ENCODE measurements at regions not wholly inside any gene's neighbourhood (a gene's known extent, or its start where the extent isn't known, plus 50 kb on each side); places are given as distances from the start of the nearest gene placed in this dataset.

GRCh38 chr6:169988769-169989550 lies 237.5 kb downstream of the ERMARD start:
- no peak for DNase-seq

- DNase-seq, result no peak
These were observed 235.6 kb downstream of the ERMARD start for GRCh38 chr6:169986848-169987498.

GRCh38 chr6:169986171-169986847 lies 234.9 kb downstream of the ERMARD start:
- DNase-seq, result no peak

GRCh38 chr6:169985121-169986015 lies 233.9 kb downstream of the ERMARD start:
- no peak for DNase-seq

GRCh38 chr6:169984181-169985120 lies 233.0 kb downstream of the ERMARD start:
- DNase-seq, result no peak

GRCh38 chr6:169983651-169984050 lies 232.2 kb downstream of the ERMARD start:
- no peak for DNase-seq

- DNase-seq, result no peak
These were observed 231.3 kb downstream of the ERMARD start for GRCh38 chr6:169982461-169983386.

GRCh38 chr6:169981969-169982368 lies 230.5 kb downstream of the ERMARD start:
- DNase-seq, result no peak

- no peak for DNase-seq
These were observed 230.1 kb downstream of the ERMARD start for GRCh38 chr6:169981568-169981967.

GRCh38 chr6:169980826-169981450 lies 229.5 kb downstream of the ERMARD start:
- DNase-seq, result no peak

- no peak for DNase-seq
These were observed 228.5 kb downstream of the ERMARD start for GRCh38 chr6:169979873-169980432.

- DNase-seq, result no peak
These were observed 227.3 kb downstream of the ERMARD start for GRCh38 chr6:169978615-169979161.

- DNase-seq, result no peak
These were observed 226.2 kb downstream of the ERMARD start for GRCh38 chr6:169977434-169978265.

GRCh38 chr6:169976301-169977081 lies 225.1 kb downstream of the ERMARD start:
- no peak for DNase-seq

GRCh38 chr6:169975701-169976100 lies 224.3 kb downstream of the ERMARD start:
- no peak for DNase-seq

GRCh38 chr6:169975286-169975685 lies 223.9 kb downstream of the ERMARD start:
- no peak for DNase-seq

- no peak for DNase-seq
These were observed 223.2 kb downstream of the ERMARD start for GRCh38 chr6:169974663-169975062.

All from NCI-H446 treated with DMSO at 0.1 percent for 48 hours (cell line).